Gastrocnemius medialis (tissue), 4 donors: ENCODE measurements at regions not wholly inside any gene's neighbourhood (a gene's known extent, or its start where the extent isn't known, plus 50 kb on each side); places are given as distances from the start of the nearest gene placed in this dataset.

ENCODE experiments used
- POLR2A ChIP-seq, 2 donors: fragments of 450-650 bp; IDR thresholded peaks; one replicate each; pipeline ENCODE4 v1.6.1; 2017; ENCODE audit warnings: antibody characterized with exemption in 2 of 2, mild to moderate bottlenecking in 2 of 2, moderate library complexity in 2 of 2
- TF ChIP-seq, protein P1 (sequence below), 5 experiments: fragments of 450-650 bp in 3 of 5; fragments of 200-600 bp in 2 of 5; sonication (generic) in 2 of 5; IDR thresholded peaks in 4 of 5; conservative IDR thresholded peaks in 1 of 5; 1 replicate in 4 of 5; 2 replicates in 1 of 5; pipeline ENCODE4 v1.5.1; 2016 to 2019; ENCODE audit warnings: antibody characterized with exemption in 5 of 5, mild to moderate bottlenecking in 3 of 5, moderate library complexity in 3 of 5

DNA sequence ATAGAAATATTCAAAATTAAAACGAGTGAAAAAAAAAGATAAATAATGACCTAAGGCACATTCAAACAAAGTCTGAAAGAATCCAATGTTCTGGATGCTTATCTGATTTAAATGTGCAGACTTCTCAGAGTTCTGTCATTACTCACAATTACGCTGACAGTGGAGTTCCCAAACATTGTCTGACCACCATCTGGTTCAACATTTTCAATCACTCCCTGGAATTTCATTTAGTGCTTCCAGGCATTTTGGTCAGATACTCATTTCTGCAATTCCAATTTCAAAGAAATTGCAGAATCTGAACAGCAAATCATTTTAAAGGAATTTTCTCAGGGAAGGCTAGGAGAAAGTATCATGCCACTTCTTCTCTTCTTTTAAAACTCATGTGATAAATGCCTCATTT, 398.2 kb upstream of the PDE3A start:
- TF ChIP-seq, protein P1, sequence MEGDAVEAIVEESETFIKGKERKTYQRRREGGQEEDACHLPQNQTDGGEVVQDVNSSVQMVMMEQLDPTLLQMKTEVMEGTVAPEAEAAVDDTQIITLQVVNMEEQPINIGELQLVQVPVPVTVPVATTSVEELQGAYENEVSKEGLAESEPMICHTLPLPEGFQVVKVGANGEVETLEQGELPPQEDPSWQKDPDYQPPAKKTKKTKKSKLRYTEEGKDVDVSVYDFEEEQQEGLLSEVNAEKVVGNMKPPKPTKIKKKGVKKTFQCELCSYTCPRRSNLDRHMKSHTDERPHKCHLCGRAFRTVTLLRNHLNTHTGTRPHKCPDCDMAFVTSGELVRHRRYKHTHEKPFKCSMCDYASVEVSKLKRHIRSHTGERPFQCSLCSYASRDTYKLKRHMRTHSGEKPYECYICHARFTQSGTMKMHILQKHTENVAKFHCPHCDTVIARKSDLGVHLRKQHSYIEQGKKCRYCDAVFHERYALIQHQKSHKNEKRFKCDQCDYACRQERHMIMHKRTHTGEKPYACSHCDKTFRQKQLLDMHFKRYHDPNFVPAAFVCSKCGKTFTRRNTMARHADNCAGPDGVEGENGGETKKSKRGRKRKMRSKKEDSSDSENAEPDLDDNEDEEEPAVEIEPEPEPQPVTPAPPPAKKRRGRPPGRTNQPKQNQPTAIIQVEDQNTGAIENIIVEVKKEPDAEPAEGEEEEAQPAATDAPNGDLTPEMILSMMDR (IDR thresholded peaks at IDR 0.05 in 4 of 5, conservative IDR thresholded peaks at IDR 0.05 in 1 of 5), result no peak
- TF ChIP-seq POLR2A (IDR thresholded peaks at IDR 0.05), result no peak
